GM12865 (cell line): ENCODE measurements at regions not wholly inside any gene's neighbourhood (a gene's known extent, or its start where the extent isn't known, plus 50 kb on each side); places are given as distances from the start of the nearest gene placed in this dataset.
"Not testable (repeated sequence)": the region's sequence is repeated elsewhere in the genome, so short reads cannot be mapped to it uniquely, and the experiment has no call there.

Source experiments
- DNase-seq: peaks from one replicate; pipeline ENCODE4 v3.0.0; 2010; ENCODE audit warnings: low read depth
- H3K4me3 ChIP-seq: 2 replicates; pipeline ENCODE4 v1.5.1; 2011; ENCODE audit warnings: mild to moderate bottlenecking, low read depth, low read length, control low read depth
- TF ChIP-seq, protein P1 (sequence below): IDR thresholded peaks from 2 replicates; pipeline ENCODE4 v1.5.1; 2011; ENCODE audit warnings: low read length, control low read depth, low read depth, inconsistent platforms; ENCODE audit not compliant: insufficient read depth; ENCODE audit errors: missing control alignments

DNA sequence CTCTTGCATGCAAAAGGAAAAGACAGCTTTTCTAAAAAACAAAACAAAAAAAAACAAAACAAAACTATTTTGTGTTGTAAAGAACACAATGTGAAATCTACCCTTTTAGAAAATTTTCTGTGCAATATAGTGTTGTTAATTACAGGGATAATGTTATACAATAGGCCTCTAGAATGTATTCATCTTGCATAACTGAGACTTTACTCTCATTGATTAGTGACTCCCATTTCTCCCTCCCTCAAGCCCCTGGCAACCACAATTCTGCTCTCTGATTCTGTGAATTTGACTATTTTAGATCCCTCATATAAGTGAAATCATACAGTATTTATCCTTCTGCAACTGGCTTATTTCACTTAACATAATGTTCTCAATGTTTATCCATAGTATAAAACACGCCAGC is 234.1 kb downstream of the TMEM161B start:
- no peak for DNase-seq
- no peak overlapping the region for H3K4me3 ChIP-seq
- TF ChIP-seq, protein P1, sequence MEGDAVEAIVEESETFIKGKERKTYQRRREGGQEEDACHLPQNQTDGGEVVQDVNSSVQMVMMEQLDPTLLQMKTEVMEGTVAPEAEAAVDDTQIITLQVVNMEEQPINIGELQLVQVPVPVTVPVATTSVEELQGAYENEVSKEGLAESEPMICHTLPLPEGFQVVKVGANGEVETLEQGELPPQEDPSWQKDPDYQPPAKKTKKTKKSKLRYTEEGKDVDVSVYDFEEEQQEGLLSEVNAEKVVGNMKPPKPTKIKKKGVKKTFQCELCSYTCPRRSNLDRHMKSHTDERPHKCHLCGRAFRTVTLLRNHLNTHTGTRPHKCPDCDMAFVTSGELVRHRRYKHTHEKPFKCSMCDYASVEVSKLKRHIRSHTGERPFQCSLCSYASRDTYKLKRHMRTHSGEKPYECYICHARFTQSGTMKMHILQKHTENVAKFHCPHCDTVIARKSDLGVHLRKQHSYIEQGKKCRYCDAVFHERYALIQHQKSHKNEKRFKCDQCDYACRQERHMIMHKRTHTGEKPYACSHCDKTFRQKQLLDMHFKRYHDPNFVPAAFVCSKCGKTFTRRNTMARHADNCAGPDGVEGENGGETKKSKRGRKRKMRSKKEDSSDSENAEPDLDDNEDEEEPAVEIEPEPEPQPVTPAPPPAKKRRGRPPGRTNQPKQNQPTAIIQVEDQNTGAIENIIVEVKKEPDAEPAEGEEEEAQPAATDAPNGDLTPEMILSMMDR = no peak

GRCh38 chr5:88033191-88033590 is 235.5 kb downstream of the TMEM161B start:
- H3K4me3 ChIP-seq = no peak overlapping the region
- TF ChIP-seq, protein P1 = no peak
- no peak for DNase-seq

DNA sequence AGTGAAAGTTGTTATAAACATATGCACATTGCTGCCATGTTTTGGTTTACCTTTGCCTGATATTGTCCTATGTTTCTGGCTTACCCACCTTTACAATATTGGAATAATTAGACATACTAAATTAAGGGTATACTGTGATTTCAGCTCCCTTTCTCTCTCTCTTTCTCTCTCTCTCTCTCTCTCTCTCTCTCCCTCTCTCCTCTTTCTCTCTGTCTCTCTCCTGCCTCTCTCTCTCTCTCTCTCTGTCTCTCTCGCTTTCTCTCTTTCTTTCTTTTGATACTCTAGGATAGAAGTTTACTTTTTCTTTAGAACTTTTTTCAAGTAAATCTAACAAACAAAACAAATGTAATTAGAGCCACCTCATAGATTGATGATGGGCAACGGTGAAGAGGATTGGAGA is 239.6 kb downstream of the TMEM161B start:
- TF ChIP-seq, protein P1 = no peak
- no peak overlapping the region for H3K4me3 ChIP-seq

DNA sequence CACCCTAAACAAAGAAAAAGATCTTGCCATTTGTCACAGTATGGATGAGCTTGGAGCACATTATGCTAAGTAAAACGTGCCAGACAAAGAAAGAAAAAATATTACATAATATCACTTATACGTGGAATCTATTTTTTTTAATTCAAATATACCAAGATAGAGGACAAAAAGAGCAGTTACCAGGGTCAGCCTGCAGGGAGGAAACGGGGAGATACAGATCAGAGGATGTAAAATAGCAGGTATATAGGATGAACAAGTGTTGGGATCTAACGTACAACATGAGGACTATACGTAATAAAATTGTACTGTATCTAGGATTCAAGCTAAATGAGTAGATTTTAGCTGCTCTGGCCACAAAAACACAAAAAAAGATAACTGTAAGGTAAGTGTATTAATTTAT is 247.5 kb downstream of the TMEM161B start:
- TF ChIP-seq, protein P1 = no peak
- no peak overlapping the region for H3K4me3 ChIP-seq
- DNase-seq = no peak

More for the DNA sequence above, 239.6 kb downstream of the TMEM161B start:
- no peak for DNase-seq

DNA sequence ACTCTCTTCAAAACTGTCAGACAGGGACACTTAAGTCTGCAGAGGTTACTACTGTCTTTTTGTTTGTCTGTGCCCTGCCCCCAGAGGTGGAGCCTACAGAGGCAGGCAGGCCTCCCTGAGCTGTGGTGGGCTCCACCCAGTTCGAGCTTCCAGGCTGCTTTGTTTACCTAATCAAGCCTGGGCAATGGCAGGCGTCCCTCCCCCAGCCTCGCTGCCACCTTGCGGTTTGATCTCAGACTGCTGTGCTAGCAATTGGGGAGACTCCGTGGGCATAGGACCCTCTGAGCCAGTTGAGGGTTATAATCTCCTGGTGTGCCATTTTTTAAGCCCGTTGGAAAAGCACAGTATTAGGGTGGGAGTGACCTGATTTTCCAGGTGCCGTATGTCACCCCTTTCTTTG is 253.7 kb downstream of the TMEM161B start:
- not testable (repeated sequence) for DNase-seq, H3K4me3 ChIP-seq

DNA sequence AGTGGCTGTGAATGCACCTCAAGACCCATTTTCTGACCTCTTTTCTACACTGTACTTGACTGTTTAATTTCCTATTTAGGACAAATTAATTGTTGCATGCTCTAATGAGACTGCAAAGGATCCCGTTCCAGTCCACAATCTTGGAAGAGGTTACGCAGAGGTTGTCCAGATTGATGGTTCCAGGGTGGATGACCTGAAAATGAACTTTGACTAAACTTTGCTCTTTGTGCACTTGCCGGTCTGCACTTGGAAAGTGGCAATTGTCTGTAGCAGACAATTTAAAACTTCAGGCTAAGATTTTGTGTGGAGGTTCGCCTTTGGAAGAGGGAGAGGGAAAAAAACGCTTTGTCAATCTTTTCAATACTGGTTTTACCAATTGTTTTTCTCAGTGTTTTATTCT is 267.8 kb downstream of the TMEM161B start:
- no peak overlapping the region for H3K4me3 ChIP-seq
- TF ChIP-seq, protein P1 = no peak
- no peak for DNase-seq

DNA sequence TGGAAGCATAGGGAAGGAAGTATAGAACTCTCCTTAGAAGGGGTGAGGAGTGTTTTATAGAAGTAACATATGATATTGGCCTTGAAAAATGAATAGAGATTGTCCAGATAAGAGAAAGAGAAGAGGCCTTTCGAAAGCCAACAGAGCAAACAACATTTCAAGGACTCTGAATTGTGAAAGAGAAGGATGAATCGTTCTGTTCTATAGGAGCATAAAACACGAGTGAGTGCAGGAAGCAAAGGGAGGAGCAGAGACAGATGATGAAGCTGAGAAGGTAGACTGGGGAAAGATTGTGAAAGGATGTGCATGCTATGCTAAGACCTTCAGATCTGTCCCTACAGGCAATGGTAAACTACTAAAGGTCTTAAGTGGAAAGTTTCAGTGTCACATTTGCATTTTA is 271.0 kb downstream of the TMEM161B start:
- TF ChIP-seq, protein P1 = no peak
- H3K4me3 ChIP-seq = no peak overlapping the region
- DNase-seq = no peak

DNA sequence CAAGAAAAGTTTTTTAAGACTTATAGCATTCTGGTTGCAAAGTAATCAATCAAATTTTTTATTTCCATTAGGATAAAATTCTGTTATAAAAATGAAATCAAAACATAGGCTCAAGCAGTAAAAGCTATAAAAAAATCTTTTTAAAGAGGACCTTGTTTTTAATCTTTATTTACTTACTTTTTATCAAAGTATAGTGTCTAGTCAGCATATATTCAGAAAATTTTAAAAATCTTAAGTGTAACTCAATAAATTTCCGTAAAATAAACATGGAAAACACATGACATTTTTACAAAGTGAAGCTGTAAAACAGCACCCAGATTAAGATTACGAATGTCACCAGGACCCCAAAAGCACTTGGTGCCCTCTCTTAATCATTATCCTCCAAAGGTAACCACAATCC is 302.4 kb downstream of the TMEM161B start:
- no peak for DNase-seq
- TF ChIP-seq, protein P1 = no peak
- no peak overlapping the region for H3K4me3 ChIP-seq
